NCI-H526 treated with DMSO at 0.1 percent for 48 hours (cell line): ENCODE measurements at regions not wholly inside any gene's neighbourhood (a gene's known extent, or its start where the extent isn't known, plus 50 kb on each side); places are given as distances from the start of the nearest gene placed in this dataset.

Source experiments
- DNase-seq: peaks from one replicate; lab custom pipeline; 2025; lab: John Stamatoyannopoulos, UW

- DNase-seq: no peak
Measured at GRCh38 chr13:50195045-50195444, 179.8 kb downstream of the KCNRG start.

GRCh38 chr13:50196118-50196517 is 180.9 kb downstream of the KCNRG start:
- no peak for DNase-seq

DNA sequence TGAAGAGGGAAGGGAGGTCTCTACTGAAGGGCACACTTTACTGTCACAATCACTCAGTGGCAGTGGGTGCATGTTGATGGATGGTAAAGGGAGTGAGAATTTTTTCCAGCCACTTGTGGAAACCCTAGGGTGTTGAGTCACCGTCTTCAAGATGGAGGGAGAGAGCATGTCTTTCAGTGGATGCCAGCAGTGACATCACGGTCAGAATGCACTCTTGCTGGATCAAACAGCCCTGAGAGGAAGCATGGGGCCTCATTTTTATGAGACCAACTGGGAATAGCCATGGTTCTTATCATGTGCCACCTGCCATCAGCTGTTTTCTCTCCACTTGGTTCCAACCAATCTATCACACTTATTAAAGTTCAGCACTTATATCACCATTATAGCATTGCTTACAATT is 182.5 kb downstream of the KCNRG start:
- no peak for DNase-seq

DNA sequence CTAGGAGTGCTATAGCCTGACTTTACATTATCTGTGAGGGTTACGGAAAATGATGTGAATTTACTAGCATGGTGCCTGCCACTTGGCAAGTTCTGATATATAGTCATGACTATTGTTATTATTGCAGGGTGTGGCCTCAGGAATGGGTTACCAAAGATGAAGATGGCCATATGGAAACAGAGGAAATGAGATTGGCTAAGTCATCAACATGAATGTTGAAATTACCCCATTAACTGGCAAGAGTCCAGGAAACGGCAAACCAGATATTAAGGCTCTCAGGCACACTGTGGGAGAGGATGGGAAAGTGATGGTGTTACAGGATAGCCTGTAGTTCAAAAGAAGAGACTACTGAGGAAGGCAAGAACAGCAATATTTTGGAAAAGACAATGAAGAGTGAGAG is 183.3 kb downstream of the KCNRG start:
- DNase-seq: no peak

- DNase-seq: no peak
Measured at GRCh38 chr13:50200569-50200968, 185.3 kb downstream of the KCNRG start.

- no peak for DNase-seq
Measured at GRCh38 chr13:50200988-50201387, 185.7 kb downstream of the KCNRG start.

DNA sequence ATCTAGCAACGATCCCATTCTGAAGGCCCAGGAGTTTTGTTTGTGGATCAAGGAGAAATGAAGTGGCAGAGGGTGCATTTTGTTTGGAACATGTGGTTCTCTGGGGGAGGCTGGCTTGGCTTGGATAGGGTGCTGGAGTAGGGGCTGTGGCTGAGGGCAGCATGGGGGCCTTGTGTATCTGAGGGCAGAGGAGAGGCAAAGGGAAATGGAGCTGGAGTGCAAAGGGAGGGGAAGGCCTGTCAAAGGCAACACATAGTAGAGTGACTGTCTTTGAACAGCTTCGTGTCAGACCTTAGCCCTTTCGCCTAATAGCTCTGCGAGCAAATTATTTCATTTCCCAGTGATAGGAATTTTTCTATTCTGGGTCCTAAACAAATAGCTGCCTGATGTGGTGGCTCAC is 187.2 kb downstream of the KCNRG start:
- no peak for DNase-seq

GRCh38 chr13:50203256-50203941 is 188.2 kb downstream of the KCNRG start:
- DNase-seq: no peak

DNA sequence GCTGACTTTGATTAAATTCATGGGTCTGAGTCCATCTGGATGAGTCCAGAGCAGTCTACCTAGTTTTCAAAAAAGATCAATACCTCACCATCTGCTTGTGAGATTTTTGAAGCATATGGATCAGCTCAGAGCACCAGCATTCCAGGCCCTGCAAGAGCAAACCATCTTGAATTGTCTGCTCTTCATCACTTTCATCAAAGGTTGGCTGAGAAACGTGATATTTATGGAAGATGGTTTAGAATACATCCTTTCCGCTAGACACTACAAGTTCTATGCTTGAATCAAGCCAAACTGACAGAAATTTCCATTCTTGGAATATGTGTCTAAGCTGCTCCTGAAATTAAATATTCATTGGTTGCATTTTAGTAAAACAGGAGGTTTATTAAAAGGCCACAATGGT is 190.3 kb downstream of the KCNRG start:
- no peak for DNase-seq

- DNase-seq: no peak
Measured at GRCh38 chr13:50208826-50209335, 193.6 kb downstream of the KCNRG start.

- no peak for DNase-seq
Measured at GRCh38 chr13:50209631-50210030, 194.4 kb downstream of the KCNRG start.

GRCh38 chr13:50213526-50213925 is 198.3 kb downstream of the KCNRG start:
- no peak for DNase-seq

DNA sequence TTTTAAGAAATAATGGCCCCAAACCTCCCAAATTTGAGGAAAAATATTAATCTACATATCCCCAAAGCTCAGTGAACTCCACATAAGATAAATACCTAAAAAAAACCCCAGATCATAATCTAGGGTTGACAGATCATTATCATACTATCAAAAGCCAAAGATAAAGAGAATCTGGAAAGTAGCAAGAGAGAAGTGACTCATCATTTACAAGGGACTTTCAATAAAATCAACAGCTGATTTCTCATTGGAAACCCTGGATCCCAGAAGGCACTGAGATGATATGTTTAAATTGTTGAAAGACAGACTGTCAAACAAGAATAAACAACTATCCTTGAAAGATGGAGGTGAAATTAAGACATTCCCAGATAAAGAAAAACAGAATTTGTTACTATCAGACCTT is 199.3 kb downstream of the KCNRG start:
- DNase-seq: no peak

DNA sequence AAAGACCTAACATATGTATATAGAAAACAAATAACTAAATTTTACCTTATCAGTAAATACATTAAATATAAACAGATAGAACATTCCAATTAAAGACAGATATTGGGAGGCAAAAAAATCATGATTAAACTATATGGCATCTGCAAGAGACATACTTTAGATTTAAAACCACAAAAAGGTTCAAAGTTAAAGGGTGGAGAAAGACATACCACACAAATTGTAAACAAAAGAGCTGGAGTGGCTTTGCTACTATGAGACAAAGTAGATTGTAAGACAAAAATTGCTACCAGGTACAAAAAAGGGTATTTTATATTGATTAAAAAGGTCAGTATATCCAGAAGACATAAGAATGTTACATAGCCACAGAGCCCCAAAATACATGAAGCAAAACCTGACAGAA is 200.2 kb downstream of the KCNRG start:
- DNase-seq: no peak

GRCh38 chr13:50219743-50220142 is 204.5 kb downstream of the KCNRG start:
- no peak for DNase-seq

DNA sequence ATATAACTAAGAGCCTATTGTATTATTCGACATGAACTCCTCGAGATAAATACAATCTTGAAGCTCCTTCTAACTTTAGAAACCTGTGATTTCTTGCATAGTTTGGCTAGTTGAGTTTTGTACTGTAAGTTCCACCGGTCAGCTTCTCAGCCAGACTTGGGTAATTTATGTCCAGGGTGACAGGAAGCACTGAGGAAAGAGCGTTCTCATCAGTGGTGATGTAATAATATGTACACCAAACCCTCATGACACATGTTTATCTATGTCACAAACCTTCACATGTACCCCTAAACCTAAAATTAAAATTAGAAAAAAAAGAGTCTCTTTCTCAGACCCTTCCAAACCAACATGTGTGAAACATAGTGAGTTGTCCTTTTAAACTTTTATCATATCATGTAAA is 205.7 kb downstream of the KCNRG start:
- DNase-seq: no peak

- DNase-seq: no peak
Measured at GRCh38 chr13:50222569-50223332, 207.5 kb downstream of the KCNRG start.

- DNase-seq: no peak
Measured at GRCh38 chr13:50224534-50224933, 209.3 kb downstream of the KCNRG start.

GRCh38 chr13:50225193-50226155 is 210.2 kb downstream of the KCNRG start:
- no peak for DNase-seq

DNA sequence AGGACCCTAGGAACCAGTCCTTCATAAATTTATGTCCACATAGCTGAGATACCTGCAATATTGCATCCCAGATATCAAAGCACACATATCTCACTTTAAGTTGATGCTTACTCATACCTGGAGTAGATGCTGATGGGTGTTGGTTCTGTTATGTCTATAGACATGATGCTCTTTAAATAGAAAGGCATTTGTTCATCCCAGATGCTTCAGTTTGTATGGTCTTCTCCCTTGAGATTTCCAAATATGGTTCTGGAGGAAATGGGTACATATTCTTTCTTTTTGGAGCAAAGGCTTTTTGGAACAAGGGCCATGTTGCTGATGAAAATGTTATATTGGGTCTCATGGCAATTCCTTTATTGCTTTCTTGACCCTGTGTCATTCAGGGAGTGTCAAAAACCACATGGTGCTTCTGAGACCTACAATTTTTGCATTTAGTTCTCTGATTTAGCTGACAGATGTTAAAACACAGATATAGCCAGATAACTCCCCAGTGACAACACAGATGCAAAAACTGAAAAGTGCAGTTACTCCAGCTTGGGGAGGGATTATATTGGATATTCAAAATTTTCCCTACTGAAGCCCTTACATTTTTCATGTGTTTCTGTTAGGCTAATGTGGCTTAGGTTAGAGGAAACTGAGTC is 211.4 kb downstream of the KCNRG start:
- DNase-seq: no peak

GRCh38 chr13:50227361-50227760 is 212.1 kb downstream of the KCNRG start:
- no peak for DNase-seq

- DNase-seq: no peak
Measured at GRCh38 chr13:50228527-50228926, 213.3 kb downstream of the KCNRG start.
